ENCODE measurements at regions not wholly inside any gene's neighbourhood (a gene's known extent, or its start where the extent isn't known, plus 50 kb on each side); places are given as distances from the start of the nearest gene placed in this dataset.

- no peak for TF ChIP-seq CREB1 (CRISPR knock-in tag; IDR thresholded peaks at IDR 0.05; ENCODE audit: low read depth)
- no peak for TF ChIP-seq EZH2 (IDR thresholded peaks at IDR 0.05; ENCODE audit: low read depth, unreplicated experiment)
- TF ChIP-seq, protein P1, sequence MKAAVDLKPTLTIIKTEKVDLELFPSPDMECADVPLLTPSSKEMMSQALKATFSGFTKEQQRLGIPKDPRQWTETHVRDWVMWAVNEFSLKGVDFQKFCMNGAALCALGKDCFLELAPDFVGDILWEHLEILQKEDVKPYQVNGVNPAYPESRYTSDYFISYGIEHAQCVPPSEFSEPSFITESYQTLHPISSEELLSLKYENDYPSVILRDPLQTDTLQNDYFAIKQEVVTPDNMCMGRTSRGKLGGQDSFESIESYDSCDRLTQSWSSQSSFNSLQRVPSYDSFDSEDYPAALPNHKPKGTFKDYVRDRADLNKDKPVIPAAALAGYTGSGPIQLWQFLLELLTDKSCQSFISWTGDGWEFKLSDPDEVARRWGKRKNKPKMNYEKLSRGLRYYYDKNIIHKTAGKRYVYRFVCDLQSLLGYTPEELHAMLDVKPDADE (IDR thresholded peaks at IDR 0.05) = no peak
- no peak for TF ChIP-seq JUNB (IDR thresholded peaks at IDR 0.05; ENCODE audit: unreplicated experiment)
- no peak for TF ChIP-seq ZNF114 (CRISPR knock-in tag; IDR thresholded peaks at IDR 0.05)
- TF ChIP-seq STAT1 (IDR thresholded peaks at IDR 0.05; ENCODE audit: unreplicated experiment) = no peak
- TF ChIP-seq REST (IDR thresholded peaks at IDR 0.05; ENCODE audit: unreplicated experiment) = no peak
- TF ChIP-seq, protein P2, sequence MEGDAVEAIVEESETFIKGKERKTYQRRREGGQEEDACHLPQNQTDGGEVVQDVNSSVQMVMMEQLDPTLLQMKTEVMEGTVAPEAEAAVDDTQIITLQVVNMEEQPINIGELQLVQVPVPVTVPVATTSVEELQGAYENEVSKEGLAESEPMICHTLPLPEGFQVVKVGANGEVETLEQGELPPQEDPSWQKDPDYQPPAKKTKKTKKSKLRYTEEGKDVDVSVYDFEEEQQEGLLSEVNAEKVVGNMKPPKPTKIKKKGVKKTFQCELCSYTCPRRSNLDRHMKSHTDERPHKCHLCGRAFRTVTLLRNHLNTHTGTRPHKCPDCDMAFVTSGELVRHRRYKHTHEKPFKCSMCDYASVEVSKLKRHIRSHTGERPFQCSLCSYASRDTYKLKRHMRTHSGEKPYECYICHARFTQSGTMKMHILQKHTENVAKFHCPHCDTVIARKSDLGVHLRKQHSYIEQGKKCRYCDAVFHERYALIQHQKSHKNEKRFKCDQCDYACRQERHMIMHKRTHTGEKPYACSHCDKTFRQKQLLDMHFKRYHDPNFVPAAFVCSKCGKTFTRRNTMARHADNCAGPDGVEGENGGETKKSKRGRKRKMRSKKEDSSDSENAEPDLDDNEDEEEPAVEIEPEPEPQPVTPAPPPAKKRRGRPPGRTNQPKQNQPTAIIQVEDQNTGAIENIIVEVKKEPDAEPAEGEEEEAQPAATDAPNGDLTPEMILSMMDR (conservative IDR thresholded peaks at IDR 0.05; ENCODE audit: low read depth in 2 of 2) = no peak
Observed at GRCh38 chr9:14523545-14523944, 169.7 kb downstream of the ZDHHC21 start (continued).

DNA sequence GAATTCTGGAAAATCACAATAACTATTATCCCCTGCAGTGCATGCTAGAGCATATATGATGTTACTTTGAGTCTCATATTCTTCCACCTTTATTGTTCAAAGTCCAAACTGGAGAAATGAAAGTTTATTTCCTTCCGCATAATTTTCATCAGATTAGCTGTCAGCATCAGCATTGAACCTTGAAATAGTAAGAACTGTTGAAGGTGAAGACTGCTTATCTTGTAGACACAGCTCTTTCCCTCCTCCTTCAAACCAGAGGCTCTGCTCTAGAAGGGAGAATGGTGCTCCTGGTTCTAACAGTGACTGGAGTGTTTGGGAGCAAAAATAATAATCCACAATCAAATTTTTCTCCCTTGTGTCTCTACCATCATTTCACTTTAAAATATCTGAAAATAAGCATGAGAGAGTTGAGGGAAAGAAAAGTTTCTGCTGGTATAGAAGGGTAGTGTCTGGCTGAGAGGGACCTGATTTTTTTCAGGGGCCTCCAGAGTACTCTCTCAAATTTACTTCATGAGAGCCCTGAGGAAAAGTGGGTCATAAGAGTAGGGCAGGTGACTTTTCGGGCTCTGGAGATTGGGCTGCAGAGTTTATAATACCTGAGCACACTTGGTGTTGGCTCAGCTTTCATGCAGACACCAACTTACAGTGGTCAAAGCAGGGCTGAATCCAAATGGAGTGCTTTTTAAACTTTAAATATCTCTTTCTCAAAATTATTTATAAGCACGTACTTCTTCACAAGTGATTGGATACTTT, 170.4 kb downstream of the ZDHHC21 start:
- no peak for ATAC-seq
- no peak for DNase-seq (ENCODE audit: low spot score)
- no peaks in the 10 kb centered on the region for H3K36me3 Mint-ChIP-seq (ENCODE audit: low read depth)
- no peaks in the 10 kb centered on the region for H3K9me3 Mint-ChIP-seq
- Histone ChIP-seq H3K27ac (ENCODE audit: low read depth) (no peak overlapping the region), H3F3A (replicated peaks; ENCODE audit: low read depth) (no peaks in the 10 kb centered on the region), H3K4me1 (ENCODE audit: insufficient read depth) (no peaks in the 10 kb centered on the region), H3K27me3 (ENCODE audit: insufficient read depth) (no peaks in the 10 kb centered on the region), H3K4me2 (no peak overlapping the region), H2AFZ (0 out of 2 replicates have a peak overlapping the region, but pooled peaks have one; percentile 14), H3K79me2 (replicated peaks; ENCODE audit: insufficient read depth) (no peaks in the 10 kb centered on the region), H3K4me3 (no peak overlapping the region), H3K9me2 (ENCODE audit: insufficient read depth) (no peaks in the 10 kb centered on the region; the same call in 1 of the 2 replicates), H3K36me3 (ENCODE audit: insufficient read depth) (no peaks in the 10 kb centered on the region), H4K20me1 (replicated peaks; ENCODE audit: insufficient read depth) (no peaks in the 10 kb centered on the region)
- peaks cover 5% of the 10 kb centered on the region; the same call in 2 of the 3 replicates for H3K4me1 Mint-ChIP-seq
- H3K4me3 Mint-ChIP-seq = no peak overlapping the region
- H3K27ac Mint-ChIP-seq = no peak overlapping the region
- peaks cover 2% of the 10 kb centered on the region for H3K27me3 Mint-ChIP-seq (ENCODE audit: insufficient read depth, low read depth, poor library complexity)
- TF ChIP-seq ZNF114 (CRISPR knock-in tag; IDR thresholded peaks at IDR 0.05) (no peak), JUNB (IDR thresholded peaks at IDR 0.05; ENCODE audit: unreplicated experiment) (no peak)
- TF ChIP-seq, protein P3, sequence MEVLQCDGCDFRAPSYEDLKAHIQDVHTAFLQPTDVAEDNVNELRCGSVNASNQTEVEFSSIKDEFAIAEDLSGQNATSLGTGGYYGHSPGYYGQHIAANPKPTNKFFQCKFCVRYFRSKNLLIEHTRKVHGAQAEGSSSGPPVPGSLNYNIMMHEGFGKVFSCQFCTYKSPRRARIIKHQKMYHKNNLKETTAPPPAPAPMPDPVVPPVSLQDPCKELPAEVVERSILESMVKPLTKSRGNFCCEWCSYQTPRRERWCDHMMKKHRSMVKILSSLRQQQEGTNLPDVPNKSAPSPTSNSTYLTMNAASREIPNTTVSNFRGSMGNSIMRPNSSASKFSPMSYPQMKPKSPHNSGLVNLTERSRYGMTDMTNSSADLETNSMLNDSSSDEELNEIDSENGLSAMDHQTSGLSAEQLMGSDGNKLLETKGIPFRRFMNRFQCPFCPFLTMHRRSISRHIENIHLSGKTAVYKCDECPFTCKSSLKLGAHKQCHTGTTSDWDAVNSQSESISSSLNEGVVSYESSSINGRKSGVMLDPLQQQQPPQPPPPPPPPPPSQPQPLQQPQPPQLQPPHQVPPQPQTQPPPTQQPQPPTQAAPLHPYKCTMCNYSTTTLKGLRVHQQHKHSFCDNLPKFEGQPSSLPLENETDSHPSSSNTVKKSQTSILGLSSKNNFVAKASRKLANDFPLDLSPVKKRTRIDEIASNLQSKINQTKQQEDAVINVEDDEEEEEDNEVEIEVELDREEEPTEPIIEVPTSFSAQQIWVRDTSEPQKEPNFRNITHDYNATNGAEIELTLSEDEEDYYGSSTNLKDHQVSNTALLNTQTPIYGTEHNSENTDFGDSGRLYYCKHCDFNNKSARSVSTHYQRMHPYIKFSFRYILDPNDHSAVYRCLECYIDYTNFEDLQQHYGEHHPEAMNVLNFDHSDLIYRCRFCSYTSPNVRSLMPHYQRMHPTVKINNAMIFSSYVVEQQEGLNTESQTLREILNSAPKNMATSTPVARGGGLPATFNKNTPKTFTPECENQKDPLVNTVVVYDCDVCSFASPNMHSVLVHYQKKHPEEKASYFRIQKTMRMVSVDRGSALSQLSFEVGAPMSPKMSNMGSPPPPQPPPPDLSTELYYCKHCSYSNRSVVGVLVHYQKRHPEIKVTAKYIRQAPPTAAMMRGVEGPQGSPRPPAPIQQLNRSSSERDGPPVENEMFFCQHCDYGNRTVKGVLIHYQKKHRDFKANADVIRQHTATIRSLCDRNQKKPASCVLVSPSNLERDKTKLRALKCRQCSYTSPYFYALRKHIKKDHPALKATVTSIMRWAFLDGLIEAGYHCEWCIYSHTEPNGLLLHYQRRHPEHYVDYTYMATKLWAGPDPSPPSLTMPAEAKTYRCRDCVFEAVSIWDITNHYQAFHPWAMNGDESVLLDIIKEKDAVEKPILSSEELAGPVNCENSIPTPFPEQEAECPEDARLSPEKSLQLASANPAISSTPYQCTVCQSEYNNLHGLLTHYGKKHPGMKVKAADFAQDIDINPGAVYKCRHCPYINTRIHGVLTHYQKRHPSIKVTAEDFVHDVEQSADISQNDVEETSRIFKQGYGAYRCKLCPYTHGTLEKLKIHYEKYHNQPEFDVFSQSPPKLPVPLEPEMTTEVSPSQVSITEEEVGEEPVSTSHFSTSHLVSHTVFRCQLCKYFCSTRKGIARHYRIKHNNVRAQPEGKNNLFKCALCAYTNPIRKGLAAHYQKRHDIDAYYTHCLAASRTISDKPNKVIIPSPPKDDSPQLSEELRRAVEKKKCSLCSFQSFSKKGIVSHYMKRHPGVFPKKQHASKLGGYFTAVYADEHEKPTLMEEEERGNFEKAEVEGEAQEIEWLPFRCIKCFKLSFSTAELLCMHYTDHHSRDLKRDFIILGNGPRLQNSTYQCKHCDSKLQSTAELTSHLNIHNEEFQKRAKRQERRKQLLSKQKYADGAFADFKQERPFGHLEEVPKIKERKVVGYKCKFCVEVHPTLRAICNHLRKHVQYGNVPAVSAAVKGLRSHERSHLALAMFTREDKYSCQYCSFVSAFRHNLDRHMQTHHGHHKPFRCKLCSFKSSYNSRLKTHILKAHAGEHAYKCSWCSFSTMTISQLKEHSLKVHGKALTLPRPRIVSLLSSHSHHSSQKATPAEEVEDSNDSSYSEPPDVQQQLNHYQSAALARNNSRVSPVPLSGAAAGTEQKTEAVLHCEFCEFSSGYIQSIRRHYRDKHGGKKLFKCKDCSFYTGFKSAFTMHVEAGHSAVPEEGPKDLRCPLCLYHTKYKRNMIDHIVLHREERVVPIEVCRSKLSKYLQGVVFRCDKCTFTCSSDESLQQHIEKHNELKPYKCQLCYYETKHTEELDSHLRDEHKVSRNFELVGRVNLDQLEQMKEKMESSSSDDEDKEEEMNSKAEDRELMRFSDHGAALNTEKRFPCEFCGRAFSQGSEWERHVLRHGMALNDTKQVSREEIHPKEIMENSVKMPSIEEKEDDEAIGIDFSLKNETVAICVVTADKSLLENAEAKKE (CRISPR knock-in tag; IDR thresholded peaks at IDR 0.05) = no peak
- TF ChIP-seq, protein P1 (IDR thresholded peaks at IDR 0.05) = no peak
